ENCODE measurements at regions not wholly inside any gene's neighbourhood (a gene's known extent, or its start where the extent isn't known, plus 50 kb on each side); places are given as distances from the start of the nearest gene placed in this dataset.

DNA sequence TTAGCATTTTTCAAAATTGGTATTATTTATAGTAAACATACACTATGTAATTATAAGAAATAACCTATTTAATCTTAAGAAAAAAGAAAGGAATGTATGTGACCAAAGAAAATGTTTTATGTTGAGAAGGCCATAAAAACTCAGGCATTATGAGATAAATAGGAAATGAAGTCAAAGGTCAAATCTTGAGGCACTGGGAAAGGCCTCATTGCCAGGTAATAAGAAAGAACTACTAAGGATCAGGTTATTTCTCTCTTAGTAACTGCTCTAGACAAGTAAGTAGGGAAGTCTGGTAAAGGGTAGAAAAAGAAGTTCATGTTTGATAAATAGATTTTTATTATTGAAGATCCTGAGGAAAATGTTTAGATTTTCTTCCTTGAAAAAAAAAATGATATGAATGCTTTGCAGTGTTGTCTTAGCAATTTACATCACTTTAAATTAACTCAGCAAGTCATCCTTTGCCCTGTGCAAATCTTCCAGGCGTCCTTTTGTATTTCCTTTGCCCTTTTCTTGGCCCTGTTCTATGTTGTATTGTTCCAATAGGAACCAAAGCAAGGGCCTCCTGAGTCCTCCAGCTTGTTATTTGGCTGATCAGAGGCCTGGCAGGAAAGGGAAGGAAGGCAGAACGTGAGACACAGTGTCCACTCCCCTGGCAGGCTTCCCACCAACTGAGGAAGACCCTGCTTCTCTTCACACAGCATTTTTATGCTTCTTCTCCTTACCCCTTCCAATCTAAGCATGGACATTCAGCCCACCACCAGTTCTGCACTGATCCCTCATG is 260.4 kb upstream of the MIR17HG start:
- DNase-seq: no peak

DNA sequence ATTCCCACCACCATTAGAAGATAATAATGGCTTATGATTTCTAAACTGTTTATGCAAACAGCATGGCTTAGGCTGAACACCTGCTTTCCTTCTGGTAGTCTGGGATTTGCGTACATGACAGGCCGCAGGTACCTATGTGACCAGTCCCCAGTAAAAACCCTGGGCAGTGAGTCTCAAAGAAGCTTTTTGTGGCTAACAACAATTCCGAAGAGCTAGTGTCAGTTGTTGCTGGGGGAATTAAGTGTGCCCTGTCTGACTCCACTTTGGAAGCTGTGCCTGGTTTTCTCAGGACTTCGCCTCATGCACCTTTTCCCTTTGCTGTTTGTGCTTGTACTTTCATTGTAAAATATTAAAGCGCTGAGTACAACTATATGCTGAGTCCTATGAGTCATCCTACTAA is 250.2 kb upstream of the MIR17HG start:
- no peak for DNase-seq

DNA sequence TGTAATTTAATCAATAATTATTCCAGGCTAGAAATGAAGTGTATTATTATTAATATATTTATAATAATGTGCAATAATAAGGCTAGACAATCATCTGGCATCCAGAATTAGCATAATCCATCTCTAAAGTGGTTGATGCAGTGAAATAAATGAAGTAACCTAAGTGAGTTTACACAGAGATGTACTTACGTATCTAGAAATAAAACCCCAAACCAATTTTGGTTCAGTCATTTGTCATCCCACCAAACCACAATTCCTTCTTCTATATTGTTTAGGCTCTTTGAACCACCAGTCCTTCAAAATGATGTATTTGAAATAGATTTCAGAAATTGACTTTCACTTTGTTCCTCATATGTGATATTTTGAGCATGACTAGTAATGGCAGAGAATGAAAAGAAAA is 247.6 kb upstream of the MIR17HG start:
- DNase-seq: no peak

DNA sequence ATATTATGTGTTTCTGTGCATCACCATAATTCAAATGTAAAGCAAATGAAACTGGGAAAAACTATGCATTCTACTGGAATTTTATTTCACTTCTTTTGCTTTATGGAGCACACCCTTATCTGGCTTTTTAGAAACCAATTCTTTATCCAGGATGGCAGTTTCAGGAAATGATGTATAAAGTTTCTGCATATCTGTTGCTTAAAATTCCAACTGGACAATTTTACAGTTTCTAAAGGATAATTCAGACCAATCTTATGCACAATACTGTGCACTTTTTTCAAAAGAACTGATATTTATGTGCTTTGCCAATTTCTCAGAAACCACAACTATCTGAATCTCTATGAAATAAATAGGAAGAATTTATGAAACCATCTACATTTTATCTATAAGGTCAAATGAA is 246.5 kb upstream of the MIR17HG start:
- DNase-seq: no peak

DNA sequence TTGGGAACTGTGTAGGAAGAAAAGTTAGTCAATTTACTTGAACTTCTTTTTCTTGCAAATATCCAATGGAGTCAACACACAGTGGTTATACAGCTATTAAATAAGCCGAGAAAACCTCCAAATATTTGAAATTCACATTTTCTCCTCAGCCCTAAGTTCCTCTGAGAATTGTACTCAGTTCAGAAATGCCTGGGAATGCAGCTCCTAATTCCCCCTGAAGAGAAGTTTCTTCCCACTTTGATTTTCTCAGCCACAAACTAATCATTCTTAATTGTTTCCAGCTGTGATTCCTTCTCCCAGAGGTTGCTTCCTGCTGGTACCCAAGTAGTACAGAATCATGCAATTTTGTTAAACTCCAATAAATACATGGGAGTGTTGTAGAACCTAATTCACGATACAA is 246.1 kb upstream of the MIR17HG start:
- no peak for DNase-seq

DNA sequence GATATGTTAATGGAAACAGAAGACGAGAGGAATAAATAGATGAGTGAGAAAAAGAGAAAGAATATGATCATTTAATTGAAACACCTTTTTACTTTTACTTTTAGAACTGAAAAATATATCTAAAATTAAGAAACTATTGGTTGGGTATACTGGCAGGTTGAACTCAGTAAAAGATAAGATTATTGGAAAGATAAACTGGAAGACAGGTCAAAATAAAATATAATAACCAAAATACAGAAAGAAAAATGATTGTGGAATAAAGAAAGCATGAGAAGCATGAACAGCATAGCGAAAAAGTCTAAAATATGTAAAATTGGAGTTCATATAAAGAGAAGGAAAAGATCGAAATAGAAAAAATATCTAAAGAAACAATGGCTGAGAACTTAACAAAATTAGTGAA is 242.2 kb upstream of the MIR17HG start:
- no peak for DNase-seq

DNA sequence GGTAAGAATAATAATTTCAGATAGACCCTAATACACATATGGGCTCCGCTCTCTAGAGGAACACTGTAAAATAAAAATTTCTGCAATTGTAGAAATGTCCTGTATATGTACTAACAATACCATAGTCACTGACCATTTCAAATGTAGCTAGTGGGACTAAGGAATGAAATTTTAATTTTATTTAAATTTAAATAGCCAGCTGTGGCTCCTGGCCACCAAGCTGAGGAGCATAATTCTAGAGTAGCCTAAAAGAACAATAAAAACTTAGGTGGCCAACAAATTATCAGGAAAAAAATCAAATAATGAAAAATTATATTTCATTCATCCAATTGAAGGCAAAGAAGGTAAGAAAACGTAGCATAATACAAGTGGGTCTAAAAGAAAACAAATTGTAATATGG is 240.9 kb upstream of the MIR17HG start:
- no peak for DNase-seq

DNA sequence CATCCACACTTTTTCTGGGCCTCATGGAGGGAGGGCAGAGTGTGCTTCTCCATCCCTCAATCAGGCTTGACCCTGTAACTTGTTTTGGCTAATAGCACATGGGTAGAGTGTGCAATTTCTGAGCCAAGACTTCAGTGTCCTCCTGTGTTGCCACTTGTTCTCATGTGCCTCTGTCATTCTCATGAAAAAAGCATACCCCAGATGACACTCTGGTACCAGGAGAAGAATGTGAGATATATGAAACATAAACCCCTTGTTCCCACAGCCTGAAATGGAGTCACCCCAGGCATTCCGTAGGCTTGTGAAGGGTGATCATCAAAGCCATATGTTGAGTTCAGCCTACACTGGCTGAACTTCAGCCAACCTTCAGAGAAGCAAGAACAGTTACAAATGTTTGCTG is 239.2 kb upstream of the MIR17HG start:
- DNase-seq: no peak

DNA sequence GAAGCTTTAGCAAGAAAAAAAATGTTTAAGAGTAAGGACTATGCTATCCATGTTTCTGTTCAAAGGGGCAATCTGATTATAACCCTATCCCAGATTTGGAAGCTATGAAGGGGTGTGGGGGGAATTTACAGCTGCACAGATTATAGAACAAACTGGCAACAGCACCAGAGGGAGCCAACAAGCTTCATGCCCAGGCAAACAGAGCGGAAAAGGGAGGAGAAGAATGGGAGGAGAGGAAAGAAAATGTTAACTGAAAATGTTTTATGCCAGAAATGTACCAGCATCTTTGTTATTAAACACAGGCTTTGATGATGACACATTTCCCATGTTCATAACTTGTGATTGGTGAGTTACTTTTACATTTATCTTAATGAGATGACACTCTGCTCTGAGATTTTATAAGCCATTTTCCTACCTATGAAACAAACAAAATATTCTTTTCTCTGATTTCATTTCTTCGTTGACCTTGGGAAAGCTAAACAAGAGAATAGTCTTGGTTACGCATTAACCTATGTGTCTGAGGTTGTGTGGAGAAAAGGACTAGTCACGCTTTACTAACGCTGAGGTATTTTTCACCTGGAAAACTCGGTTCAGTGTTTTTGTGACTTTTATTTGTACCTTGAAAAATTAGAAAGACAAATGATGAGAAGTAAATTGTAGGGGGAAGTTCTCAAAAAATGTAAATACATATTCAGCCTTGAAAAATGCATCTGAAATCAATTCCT is 235.8 kb upstream of the MIR17HG start:
- no peak for DNase-seq

DNA sequence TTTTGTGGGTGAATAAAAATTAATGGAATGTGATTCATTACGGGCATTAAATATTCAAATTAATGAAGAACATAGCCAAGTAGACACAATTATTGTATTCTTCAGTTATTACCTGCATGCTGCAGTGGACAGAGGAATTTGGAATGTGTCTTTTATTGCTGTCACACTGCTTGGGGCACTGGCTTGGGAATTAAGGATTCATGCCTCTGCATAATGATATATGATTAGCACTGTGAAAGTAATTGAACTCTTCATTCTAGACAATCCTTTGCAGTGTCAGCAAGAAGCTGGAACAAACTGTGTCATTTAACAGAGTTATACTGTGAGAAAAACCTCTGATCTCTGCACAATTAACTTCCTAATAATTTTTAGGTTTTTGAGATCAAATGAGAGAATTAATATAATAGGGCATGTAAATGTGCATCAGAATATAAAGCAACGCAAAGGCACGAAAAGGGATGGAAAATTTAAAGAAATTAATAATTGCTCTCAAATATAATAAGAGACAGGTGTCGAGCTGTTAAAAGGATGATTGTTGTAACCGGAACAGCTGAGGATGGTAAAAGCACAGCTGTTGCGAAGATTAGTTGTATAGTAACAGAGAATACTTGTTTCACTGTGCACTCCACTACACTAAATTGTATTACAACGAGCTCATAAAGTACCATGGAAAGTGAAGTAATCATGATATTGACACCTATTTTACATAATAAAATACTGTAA is 235.1 kb upstream of the MIR17HG start:
- DNase-seq: no peak

DNA sequence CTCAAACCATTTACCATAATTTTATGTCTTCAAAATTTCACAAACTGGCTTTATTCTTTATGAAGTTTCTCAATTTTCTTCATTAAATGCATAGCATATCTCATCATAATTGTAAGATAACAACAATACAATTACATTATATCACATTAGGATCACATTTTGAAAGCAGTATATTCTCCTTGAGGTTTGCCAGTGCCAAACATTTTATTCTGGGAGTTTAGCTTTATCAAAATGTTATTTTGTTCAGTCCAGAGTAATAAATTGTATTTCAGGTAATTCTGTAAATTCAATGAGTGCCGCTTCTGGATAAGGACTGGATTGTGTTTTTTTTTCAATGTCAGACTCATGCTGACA is 234.6 kb upstream of the MIR17HG start:
- DNase-seq: no peak

DNA sequence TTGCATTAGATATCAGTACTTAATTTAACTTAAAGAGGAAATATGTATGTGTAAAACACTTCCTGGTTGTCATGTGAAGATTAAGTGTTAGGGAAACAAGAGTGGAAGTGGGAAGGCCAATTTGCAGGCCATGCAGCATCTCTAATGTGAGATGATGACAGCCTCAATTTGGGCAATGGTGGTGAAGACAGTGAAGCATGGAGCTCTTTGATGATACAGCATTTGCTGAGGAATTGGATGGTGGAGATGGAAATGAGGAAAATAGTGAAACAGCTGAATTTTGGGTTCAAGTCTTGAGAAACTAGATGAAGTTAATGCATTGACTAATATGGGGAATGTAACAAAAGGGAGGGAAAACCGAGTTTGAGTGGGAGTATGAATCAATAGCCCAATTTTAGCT is 231.7 kb upstream of the MIR17HG start:
- no peak for DNase-seq

DNA sequence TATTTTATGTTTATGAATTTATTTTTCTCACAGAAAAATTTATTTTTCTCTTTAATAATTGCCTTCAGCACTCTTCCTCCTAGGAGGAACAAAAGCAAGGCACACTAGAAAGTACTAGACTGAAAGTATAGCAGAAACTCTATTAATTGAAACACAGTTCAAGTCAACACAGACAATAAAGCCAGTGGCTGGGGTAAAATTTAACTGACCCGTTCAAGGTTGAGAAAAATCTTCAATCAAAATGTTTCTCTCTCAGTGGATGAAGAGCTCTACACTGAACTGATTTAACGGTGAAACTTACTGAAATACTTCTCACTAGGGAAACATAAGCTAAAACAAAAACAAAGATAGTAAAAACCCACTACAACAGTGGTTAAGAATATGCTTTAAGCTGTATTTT is 230.1 kb upstream of the MIR17HG start:
- DNase-seq: no peak

DNA sequence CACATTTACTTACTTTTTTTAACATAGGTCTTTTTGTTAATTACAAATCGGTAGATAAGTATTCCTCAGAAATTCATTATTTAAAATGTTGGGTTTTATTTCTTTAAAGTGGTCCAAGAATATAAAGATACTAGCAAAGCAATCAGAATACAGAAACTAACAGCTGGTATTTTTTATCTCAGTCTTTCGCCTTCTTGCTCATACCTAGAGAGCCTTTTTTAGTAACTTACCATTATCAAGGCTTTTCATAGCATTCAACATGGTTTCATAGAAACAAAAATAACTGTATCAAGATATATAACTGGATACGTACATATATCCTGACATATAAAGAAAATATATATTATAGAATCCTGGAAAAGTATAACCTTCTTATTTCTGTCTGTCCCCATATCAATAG is 227.8 kb upstream of the MIR17HG start:
- no peak for DNase-seq

DNA sequence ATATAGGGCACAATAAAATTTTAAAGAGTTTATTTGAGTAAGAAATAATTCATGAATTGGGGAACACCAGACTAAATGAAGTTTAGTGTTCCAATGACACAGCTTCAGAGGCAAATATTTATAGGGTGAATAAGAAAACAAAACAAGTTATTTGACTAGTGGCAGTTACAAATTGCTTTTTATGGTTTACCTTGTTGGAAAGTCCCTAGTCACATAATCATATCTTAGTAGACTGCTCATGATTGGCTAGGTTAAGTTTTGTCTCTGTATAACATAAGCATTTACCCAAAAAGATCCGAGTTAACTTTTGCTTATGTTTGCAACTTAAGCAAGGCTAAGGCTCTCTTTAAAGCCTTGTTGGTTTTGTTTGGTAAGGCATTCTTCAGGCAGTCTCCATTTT is 224.7 kb upstream of the MIR17HG start:
- DNase-seq: no peak

DNA sequence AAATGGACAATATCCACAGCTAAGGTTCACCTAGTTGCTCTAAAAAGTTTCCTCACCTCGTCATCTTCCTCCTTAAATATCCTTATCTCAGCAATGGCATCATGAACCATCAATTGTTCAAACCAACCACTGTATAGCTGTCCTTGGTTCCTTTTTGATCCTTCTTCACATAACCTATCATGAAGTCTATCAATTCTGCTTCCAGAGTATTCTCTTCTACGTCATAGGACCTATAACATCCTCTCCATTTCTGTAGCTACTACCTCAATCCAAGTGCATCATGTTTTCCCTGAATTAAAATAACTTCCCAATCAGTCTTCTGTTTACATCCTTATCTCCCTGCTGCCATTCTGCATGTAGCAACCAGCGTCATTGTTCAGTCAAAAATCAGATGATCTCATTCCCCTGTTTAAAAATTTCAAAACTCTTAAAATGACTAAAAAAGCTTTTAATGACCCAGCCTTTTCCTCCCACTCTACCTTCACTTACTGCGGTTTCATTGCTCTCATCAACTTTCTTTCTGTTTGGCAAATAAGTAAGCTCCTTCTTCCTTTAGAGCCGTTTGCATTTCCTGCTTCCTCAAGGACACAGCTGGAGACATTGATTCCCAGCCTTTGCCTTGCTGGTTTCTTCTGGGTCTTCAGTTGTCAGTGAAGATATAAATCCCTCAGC is 223.9 kb upstream of the MIR17HG start:
- DNase-seq: no peak

DNA sequence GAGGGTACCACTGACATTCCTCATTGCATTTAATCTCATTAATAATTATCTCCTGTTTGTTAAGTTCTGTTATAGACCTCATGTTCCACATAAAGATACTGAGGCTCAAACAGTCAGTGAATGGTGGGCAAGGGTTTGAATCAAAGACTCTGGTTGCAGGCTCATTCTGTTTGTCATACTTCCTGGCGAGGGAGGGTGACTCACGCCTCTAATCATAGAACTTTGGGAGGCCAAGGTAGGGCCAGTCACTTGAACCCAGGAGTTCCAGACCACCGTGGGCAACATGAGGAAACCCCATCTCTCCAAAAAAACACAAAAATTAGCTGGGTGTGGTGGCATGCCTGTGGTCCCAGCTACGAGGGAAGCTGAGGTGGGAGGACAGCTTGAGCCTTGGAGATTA is 220.7 kb upstream of the MIR17HG start:
- DNase-seq: no peak

DNA sequence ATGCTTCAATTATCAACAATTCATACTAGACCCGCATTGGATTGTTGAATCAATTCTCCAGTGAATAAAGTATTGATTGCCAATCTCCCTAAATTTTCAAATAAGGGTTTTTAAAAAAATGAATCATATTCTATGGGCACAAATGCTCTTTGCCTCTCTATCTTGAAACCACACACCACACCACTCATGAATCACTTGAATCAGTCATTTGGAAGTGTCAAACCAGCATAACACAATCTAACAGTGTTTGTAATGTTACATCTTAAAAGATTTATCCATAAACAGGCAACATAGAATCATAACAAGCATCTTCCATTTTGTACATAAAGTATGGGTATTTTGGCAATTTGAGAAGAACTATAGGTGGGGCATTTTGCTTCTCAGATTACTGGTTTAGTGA is 219.5 kb upstream of the MIR17HG start:
- DNase-seq: no peak

DNA sequence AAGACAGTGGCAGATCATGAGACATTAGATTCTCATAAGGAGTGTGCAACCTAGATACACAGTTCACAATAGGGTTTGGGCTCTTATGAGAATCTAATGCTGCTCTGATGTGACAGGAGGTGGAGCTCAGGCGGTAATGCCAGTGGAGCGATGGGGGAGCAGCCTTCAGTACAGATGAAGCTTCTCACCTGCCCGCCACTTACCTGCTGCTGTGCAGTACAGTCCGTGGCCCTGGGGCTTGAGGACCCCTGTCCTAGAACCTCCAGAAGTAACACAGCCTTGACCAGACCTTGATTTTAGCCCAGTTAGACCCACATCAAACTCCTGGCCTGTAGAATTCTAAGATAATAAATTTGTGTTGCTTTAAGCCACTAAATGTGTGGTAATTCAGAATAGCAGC is 215.1 kb upstream of the MIR17HG start:
- DNase-seq: no peak

DNA sequence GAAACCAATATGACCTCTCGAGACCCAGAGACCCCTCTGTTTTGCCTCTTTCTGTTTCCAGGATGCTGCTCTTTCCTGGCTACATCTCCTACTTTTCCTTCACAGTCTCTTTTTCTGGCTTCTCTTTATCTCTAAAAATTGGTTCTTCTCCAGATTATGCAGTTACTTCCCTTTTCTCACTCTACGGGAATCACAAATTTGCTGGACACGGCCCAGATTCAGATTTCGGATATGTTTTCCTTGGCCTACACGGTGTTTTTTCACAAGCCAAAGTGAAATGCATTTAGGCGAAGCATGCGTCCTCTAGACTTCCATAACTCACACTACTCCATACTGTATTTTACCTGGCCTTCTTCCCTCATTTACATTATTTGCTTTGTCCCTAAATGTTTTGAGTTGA is 214.7 kb upstream of the MIR17HG start:
- DNase-seq: no peak

DNA sequence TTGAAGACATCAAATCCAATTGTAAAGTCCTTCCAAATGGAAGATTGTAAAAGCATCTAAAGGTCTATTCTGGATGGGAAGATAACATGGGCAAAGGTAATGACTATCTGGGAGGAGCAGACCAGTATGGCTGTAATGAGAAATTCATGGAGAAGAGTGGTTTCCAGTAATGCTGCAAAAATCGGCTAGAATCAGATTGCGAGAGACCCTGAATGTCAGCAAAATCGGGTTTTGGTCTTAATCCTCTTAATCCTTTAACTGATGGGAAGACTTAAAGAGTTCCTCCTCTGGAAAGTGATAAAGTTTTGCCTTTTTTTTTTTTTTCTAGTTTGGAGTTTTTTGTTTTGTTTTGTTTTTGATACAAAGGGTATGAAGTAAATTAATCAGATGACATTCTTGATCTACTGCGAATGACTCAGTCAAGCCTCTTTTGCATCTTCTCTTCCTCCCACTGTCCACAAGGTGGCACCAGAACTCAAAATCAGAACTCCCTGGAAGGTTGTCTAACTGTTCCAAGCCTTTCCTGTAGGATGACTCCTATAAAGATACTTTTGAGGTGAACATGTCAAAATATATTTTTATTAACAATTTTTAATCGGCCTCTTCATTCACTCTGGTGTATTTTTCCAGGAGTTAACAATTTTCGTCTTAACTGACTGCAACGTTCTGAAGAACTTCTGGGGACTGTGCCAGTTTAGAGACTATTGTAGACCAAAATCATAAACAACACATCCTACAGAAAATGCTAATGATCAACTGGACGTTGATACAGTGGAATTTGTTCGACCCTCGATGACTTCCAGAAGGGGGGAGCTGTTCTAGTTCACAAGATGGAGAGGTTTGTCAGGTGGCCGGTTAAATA is 213.3 kb upstream of the MIR17HG start:
- DNase-seq: no peak

DNA sequence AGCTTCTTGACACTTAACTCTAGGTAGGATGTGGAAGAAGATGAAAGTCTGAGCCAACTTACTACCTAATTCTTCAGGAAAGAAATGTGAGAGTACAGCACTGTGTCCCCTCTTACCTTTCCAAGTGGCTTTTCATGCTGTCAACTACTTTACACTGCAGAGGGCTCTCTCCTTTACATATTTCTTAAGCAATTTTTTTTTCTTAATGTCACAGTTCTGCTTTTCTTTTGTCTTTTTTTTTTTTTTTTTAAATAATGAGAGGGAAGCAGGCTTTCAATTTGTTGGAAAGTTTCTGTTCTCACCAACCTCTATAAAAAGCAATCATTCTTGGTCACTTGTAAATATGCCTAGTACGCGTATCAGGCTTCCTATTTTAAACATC is 212.7 kb upstream of the MIR17HG start:
- DNase-seq: no peak

DNA sequence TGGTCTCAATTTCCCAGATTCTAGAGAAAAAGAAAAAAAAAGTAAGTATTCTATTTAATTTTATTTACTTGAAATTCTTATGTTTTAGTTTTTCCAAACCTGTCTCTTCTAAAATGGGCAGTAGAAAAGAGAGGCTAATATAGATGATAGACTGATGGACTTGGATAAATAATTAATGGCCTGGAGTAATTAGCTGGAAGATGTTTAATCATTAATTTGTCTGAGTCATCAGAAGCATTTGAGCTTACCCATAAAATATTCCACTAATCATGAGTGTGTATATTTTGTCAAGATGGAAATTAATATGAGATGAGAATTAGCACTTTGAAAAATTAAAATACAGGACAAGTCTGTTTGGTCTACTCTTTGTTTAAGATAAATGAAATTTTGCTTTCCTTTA is 212.1 kb upstream of the MIR17HG start:
- no peak for DNase-seq

Measured in cerebellar nuclear complex (tissue), 1 donor.